ENCODE measurements at regions not wholly inside any gene's neighbourhood (a gene's known extent, or its start where the extent isn't known, plus 50 kb on each side); places are given as distances from the start of the nearest gene placed in this dataset.
A peak's percentile ranks its signal among the peaks of the same experiment; 100 is the strongest.

DNA sequence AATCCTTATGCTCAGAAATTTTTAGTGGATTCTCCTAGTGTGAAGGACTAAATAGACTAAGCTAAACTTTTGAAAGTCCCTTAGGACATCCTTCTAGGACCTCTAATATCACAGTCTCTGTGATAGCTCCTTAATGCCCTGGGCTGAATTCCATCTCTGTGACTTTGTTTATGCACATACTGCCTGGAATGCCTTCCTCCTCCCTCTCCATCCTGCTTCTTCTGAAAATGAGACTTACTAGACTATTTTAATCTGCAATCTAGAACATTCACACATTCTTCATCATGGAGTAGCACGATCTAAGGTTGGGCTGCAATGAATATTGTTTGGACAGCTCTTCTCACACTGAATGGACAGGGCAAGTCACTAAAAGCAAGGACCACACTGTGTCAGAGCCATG lies 65.0 kb upstream of the MSX1 start:
- CTCF ChIA-PET = no interaction called here
- POLR2A ChIA-PET = no interaction called here
- no peak for DNase-seq (ENCODE audit: low read depth)
- H3K36me3 ChIP-seq (ENCODE audit: control insufficient read depth, insufficient read depth, low read length) = no peaks in the 10 kb centered on the region
- TF ChIP-seq, protein P1, sequence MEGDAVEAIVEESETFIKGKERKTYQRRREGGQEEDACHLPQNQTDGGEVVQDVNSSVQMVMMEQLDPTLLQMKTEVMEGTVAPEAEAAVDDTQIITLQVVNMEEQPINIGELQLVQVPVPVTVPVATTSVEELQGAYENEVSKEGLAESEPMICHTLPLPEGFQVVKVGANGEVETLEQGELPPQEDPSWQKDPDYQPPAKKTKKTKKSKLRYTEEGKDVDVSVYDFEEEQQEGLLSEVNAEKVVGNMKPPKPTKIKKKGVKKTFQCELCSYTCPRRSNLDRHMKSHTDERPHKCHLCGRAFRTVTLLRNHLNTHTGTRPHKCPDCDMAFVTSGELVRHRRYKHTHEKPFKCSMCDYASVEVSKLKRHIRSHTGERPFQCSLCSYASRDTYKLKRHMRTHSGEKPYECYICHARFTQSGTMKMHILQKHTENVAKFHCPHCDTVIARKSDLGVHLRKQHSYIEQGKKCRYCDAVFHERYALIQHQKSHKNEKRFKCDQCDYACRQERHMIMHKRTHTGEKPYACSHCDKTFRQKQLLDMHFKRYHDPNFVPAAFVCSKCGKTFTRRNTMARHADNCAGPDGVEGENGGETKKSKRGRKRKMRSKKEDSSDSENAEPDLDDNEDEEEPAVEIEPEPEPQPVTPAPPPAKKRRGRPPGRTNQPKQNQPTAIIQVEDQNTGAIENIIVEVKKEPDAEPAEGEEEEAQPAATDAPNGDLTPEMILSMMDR (IDR thresholded peaks at IDR 0.05; ENCODE audit: insufficient read depth, low read depth, low read length) = no peak
- H3K4me3 ChIP-seq (ENCODE audit: low read depth, low read length) = no peak overlapping the region
- H3K27me3 ChIP-seq (ENCODE audit: control insufficient read depth, insufficient read depth, low read length) = no peaks in the 10 kb centered on the region

DNA sequence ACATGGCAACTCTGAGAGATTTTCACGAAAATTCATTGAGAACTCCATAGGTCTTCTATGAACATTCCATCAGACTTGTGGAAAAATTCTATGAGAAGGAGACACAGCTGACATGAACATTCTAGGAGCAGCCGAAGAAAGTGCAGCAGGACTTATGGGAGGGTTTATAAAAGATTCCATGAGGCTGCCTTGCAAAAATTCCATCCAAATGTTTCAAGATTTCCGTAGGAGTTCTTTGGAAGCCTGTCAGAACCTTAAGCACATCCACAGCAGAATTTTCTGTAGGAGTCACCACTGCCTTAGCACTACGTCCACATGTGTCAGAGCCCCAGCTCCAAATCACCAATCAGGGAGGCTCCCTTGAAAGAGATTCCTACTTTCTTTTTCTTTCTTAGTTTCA lies 67.0 kb upstream of the MSX1 start:
- H3K4me3 ChIP-seq (ENCODE audit: low read depth, low read length) = no peak overlapping the region
- DNase-seq (ENCODE audit: low read depth) = peak; percentile 82
- ChIA-PET POLR2A (no interaction called here), CTCF (interaction anchor here (0.8 to 2.2 kb wide), 3 partner anchors 9 to 99 kb away, joined by 3 to 7 read pairs (median 3); no protein-coding TSS in a partner anchor)
- TF ChIP-seq, protein P1 (IDR thresholded peaks at IDR 0.05; ENCODE audit: insufficient read depth, low read depth, low read length) = no peak
- H3K27me3 ChIP-seq (ENCODE audit: control insufficient read depth, insufficient read depth, low read length) = no peaks in the 10 kb centered on the region
- no peaks in the 10 kb centered on the region for H3K36me3 ChIP-seq (ENCODE audit: control insufficient read depth, insufficient read depth, low read length)

DNA sequence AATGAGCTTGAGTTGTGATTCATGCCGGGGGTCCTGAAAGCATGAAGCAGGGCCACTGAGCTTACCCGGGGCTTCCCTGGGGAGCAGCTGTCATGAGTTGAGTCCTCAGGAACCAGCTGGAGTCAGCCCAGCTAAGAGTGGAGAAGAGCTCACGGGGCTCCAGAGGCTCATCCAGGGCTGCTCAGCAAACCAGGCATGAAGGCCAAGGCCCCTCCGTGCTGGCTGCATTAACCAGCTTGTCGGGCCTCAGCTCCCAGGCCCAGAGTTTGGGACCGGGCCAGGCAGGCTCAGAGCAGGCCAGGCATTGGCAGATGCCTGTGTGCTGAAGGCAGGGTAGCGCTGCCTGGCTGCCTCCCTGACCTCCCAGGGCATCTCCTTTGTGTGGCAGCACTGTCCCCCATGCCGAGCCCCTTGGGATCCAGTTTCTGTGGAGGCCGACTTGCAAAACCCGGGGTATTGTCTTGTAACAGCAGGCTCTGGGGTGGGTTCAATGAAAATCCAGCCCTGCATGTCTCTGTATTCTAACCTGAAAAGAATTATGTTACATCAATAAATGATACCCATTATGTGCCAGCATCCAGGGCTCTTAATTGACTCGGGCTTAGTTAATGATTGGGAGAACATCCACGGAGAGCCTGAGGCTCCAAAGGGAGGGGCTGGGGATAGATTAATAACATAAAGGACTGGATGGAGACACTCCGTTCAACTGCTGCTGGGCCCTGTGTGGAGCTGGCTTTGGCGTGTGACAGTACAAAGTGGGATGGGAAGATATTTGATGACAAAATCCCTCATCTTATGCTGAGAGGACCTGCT lies 68.0 kb upstream of the MSX1 start:
- H3K36me3 ChIP-seq (ENCODE audit: control insufficient read depth, insufficient read depth, low read length) = no peaks in the 10 kb centered on the region
- H3K4me3 ChIP-seq (ENCODE audit: low read depth, low read length) = no peak overlapping the region
- ChIA-PET POLR2A (no interaction called here), CTCF (interaction anchor here (1.6 to 2.2 kb wide), 2 partner anchors 11 to 98 kb away, joined by 3 to 7 read pairs; no protein-coding TSS in a partner anchor)
- TF ChIP-seq, protein P1 (IDR thresholded peaks at IDR 0.05; ENCODE audit: insufficient read depth, low read depth, low read length) = no peak
- H3K27me3 ChIP-seq (ENCODE audit: control insufficient read depth, insufficient read depth, low read length) = no peaks in the 10 kb centered on the region
- no peak for DNase-seq (ENCODE audit: low read depth)

DNA sequence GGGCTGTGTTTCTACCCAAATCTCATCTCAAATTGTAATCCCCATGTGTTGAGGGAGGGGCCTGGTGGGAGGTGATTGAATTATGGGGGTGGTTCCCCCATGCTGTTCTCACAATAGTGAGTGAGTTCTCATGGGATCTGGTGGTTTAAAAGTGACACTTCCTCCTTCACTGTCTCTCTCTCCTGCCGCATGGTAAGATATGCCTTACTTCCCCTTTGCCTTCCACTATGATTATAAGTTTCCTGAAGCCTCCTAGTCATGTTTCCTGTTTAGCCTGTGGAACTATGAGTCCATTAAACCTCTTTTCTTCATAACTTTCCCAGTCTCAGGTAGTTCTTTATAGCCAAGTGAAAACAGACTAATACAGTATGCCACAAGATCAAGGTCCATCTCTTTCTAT lies 70.0 kb upstream of the MSX1 start:
- Histone ChIP-seq H3K27me3 (ENCODE audit: control insufficient read depth, insufficient read depth, low read length) (peaks cover 1% of the 10 kb centered on the region; the same call in 1 of the 2 replicates), H3K4me3 (ENCODE audit: low read depth, low read length) (no peak overlapping the region), H3K36me3 (ENCODE audit: control insufficient read depth, insufficient read depth, low read length) (no peaks in the 10 kb centered on the region)
- ChIA-PET CTCF (no interaction called here), POLR2A (no interaction called here)
- no peak for DNase-seq (ENCODE audit: low read depth)
- TF ChIP-seq, protein P1 (IDR thresholded peaks at IDR 0.05; ENCODE audit: insufficient read depth, low read depth, low read length) = no peak

DNA sequence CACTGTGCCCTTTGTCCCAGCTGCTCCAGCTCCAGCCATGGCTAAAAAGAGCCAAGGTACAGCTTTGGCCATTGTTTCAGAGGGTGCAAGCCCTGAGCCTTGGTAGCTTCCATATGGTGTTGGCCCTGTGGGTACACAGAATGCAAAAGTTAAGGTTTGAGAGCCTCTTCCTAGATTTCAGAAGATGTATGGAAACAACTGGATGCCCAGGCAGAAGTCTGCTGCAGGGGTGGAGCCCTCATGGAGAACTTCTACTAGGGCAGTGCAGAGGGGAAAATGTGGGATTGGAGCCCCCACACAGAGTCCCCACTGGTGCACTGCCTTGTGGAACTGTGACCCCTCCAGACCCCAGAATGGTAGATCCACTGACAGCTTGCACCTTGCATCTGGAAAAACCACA lies 70.9 kb upstream of the MSX1 start:
- no peak overlapping the region for H3K4me3 ChIP-seq (ENCODE audit: low read depth, low read length)
- TF ChIP-seq, protein P1 (IDR thresholded peaks at IDR 0.05; ENCODE audit: insufficient read depth, low read depth, low read length) = no peak
- H3K36me3 ChIP-seq (ENCODE audit: control insufficient read depth, insufficient read depth, low read length) = no peaks in the 10 kb centered on the region
- CTCF ChIA-PET = no interaction called here
- peaks cover 1% of the 10 kb centered on the region; the same call in 1 of the 2 replicates for H3K27me3 ChIP-seq (ENCODE audit: control insufficient read depth, insufficient read depth, low read length)
- POLR2A ChIA-PET = no interaction called here
- DNase-seq (ENCODE audit: low read depth) = no peak
